ENCODE measurements at regions not wholly inside any gene's neighbourhood (a gene's known extent, or its start where the extent isn't known, plus 50 kb on each side); places are given as distances from the start of the nearest gene placed in this dataset.

DNA sequence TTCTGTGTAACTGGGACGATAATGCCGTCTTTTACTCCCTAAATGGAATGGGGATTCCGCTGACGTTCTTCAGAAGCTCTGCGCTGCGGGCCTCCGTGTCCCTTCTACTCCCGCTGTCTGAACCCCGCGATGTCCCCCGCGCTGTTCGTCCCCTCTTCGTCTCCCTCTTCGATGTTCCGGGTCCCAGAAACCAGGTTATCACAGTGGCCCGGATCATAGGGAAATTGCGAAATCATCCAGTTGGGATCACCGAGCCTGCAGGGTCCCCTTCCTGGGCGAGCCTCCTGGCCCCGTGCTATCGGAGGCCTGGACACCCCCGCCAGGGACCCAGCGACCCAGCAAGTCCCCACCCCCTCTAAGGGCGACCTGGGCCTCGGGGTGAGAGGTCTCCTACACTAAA is 154.2 kb downstream of the PPIAL4G start:
- TF ChIP-seq EZH2 (IDR thresholded peaks at IDR 0.05; ENCODE audit: borderline replicate concordance, low read length) (no peak), CTCF (IDR thresholded peaks at IDR 0.05; ENCODE audit: low read length) (no peak)
